HepG2 (cell line): ENCODE measurements at regions not wholly inside any gene's neighbourhood (a gene's known extent, or its start where the extent isn't known, plus 50 kb on each side); places are given as distances from the start of the nearest gene placed in this dataset.

ENCODE experiments used
- CBFB ChIP-seq: sonication (generic); formaldehyde crosslinking; IDR thresholded peaks from 2 replicates; pipeline ENCODE4 v1.4.0; 2020; ENCODE audit warnings: missing genetic modification reagents
- CREB3 ChIP-seq: sonication (generic); formaldehyde crosslinking; IDR thresholded peaks from 2 replicates; pipeline ENCODE4 v1.5.0; 2020; ENCODE audit warnings: missing genetic modification reagents
- CTCF ChIP-seq: sonication (generic); formaldehyde crosslinking; IDR thresholded peaks from 2 replicates; pipeline ENCODE4 v1.5.0; 2020; ENCODE audit warnings: mild to moderate bottlenecking, missing genetic modification reagents, moderate library complexity
- FOXK1 ChIP-seq: sonication (generic); formaldehyde crosslinking; IDR thresholded peaks from 2 replicates; pipeline ENCODE4 v1.4.0; 2020; ENCODE audit warnings: low read depth, missing genetic modification reagents, borderline replicate concordance
- FOXM1 ChIP-seq: sonication (generic); formaldehyde crosslinking; IDR thresholded peaks from 2 replicates; pipeline ENCODE4 v1.5.0; 2020; ENCODE audit warnings: missing genetic modification reagents
- GABPB1 ChIP-seq: IDR thresholded peaks from 2 replicates; pipeline ENCODE4 v1.6.1; 2016; ENCODE audit warnings: mild to moderate bottlenecking, missing genetic modification reagents, moderate library complexity, missing compliant biosample characterization
- MTA3 ChIP-seq: sonication (generic); formaldehyde crosslinking; IDR thresholded peaks from 2 replicates; pipeline ENCODE4 v1.4.0; 2020; ENCODE audit warnings: missing genetic modification reagents
- PHF8 ChIP-seq: sonication (generic); formaldehyde crosslinking; IDR thresholded peaks from 2 replicates; pipeline ENCODE4 v1.5.0; 2020; ENCODE audit warnings: missing genetic modification reagents
- POLR2A ChIP-seq, 2 experiments: IDR thresholded peaks; 2 replicates each; pipeline ENCODE4 v1.6.1; 2011; ENCODE audit warnings: low read depth in 2 of 2, low read length in 2 of 2, mild to moderate bottlenecking in 1 of 2, moderate library complexity in 1 of 2; ENCODE audit not compliant: insufficient read depth in 1 of 2
- XRCC5 ChIP-seq: fragments of 200-400 bp; formaldehyde crosslinking; optimal IDR thresholded peaks from 2 replicates; pipeline ENCODE3; 2017; ENCODE audit warnings: mild to moderate bottlenecking, low read length
- ZBTB10 ChIP-seq: sonication (generic); formaldehyde crosslinking; IDR thresholded peaks from 2 replicates; pipeline ENCODE4 v1.4.0; 2020; ENCODE audit warnings: missing genetic modification reagents, borderline replicate concordance
- ZNF280D ChIP-seq: sonication (generic); formaldehyde crosslinking; IDR thresholded peaks from 2 replicates; pipeline ENCODE4 v1.5.1; 2020; ENCODE audit warnings: mild to moderate bottlenecking, missing genetic modification reagents
- ZNF282 ChIP-seq: fragments of 450-650 bp; IDR thresholded peaks from 2 replicates; pipeline ENCODE4 v1.6.1; 2018; ENCODE audit not compliant: partially characterized antibody

- no peak for TF ChIP-seq CTCF
- no peak for TF ChIP-seq ZNF282
- TF ChIP-seq FOXM1 (CRISPR knock-in tag) = no peak
- TF ChIP-seq CBFB = no peak
- no peak for TF ChIP-seq XRCC5
- no peak for TF ChIP-seq GABPB1
- TF ChIP-seq MTA3 (CRISPR knock-in tag) = no peak
- TF ChIP-seq PHF8 (CRISPR knock-in tag) = no peak
- TF ChIP-seq CREB3 (CRISPR knock-in tag) = no peak
- no peak for TF ChIP-seq ZNF280D (CRISPR knock-in tag)
- no peak for TF ChIP-seq POLR2A (IDR thresholded peaks at IDR 0.05; ENCODE audit: insufficient read depth in 1 of 2, low read depth in 2 of 2, low read length in 2 of 2)
- no peak for TF ChIP-seq FOXK1 (CRISPR knock-in tag)
- no peak for TF ChIP-seq ZBTB10 (CRISPR knock-in tag)
Measured at GRCh38 chr11:11210446-11210845, 142.6 kb downstream of the CSNK2A3 start.
